Nephron progenitor cell (in vitro differentiated cells): ENCODE measurements at regions not wholly inside any gene's neighbourhood (a gene's known extent, or its start where the extent isn't known, plus 50 kb on each side); places are given as distances from the start of the nearest gene placed in this dataset.

ENCODE experiments used
- DNase-seq: peaks from one replicate; pipeline ENCODE4 v3.0.0; 2021
- H3K27ac Mint-ChIP-seq: 2 replicates; pipeline ENCODE4 v1.8.0; 2021; ENCODE audit warnings: mild to moderate bottlenecking, moderate library complexity, mixed read lengths
- H3K27me3 Mint-ChIP-seq: 2 replicates; pipeline ENCODE4 v1.8.0; 2021; ENCODE audit warnings: mild to moderate bottlenecking, low read depth, mixed read lengths; ENCODE audit not compliant: poor library complexity
- H3K36me3 Mint-ChIP-seq: 2 replicates; pipeline ENCODE4 v1.8.0; 2021; ENCODE audit warnings: low read depth, mixed read lengths
- H3K4me1 Mint-ChIP-seq: 2 replicates; pipeline ENCODE4 v1.8.0; 2021; ENCODE audit warnings: mixed read lengths
- H3K4me3 Mint-ChIP-seq: 2 replicates; pipeline ENCODE4 v1.8.0; 2021; ENCODE audit warnings: mild to moderate bottlenecking, moderate library complexity, mixed read lengths
- H3K9me3 Mint-ChIP-seq: 2 replicates; pipeline ENCODE4 v1.8.0; 2021; ENCODE audit warnings: mild to moderate bottlenecking, moderate library complexity, mixed read lengths
- CTCF ChIP-seq: fragments of 200-600 bp; sonication (generic); IDR thresholded peaks from 2 replicates; pipeline ENCODE4 v1.5.0; 2021; ENCODE audit warnings: antibody characterized with exemption

DNA sequence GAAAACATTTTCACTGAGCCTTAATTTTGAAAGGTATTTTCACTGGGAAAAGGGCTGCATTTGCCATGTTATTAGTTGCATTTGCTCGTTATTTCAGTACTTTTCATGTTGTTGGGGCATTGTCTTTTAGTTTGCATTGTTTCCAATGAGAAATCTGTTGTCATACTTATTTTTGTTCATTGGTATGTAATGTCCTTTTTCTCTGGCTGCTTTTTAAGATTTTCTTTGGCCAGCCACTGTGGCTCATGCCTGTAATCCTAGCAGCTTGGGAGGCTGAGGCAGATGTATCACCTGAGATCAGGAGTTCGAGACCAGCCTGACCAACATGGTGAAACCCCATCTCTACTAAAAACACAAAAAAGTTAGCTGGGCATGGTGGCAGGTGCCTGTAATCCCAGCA, 379.9 kb downstream of the SAMD5 start:
- H3K36me3 Mint-ChIP-seq: no peaks in the 10 kb centered on the region
- H3K4me1 Mint-ChIP-seq: no peaks in the 10 kb centered on the region
- no peak overlapping the region for H3K27ac Mint-ChIP-seq
- peaks cover 4% of the 10 kb centered on the region for H3K27me3 Mint-ChIP-seq
- peaks cover 5% of the 10 kb centered on the region for H3K9me3 Mint-ChIP-seq
- no peak for TF ChIP-seq CTCF
- no peak for DNase-seq
- H3K4me3 Mint-ChIP-seq: no peak overlapping the region

GRCh38 chr6:147891671-147892070, 383.2 kb downstream of the SAMD5 start:
- TF ChIP-seq CTCF: no peak
- Mint-ChIP-seq H3K4me1 (no peaks in the 10 kb centered on the region), H3K4me3 (no peak overlapping the region), H3K9me3 (peaks cover 5% of the 10 kb centered on the region), H3K27ac (no peak overlapping the region), H3K27me3 (peaks cover 7% of the 10 kb centered on the region), H3K36me3 (no peaks in the 10 kb centered on the region)
- no peak for DNase-seq

DNA sequence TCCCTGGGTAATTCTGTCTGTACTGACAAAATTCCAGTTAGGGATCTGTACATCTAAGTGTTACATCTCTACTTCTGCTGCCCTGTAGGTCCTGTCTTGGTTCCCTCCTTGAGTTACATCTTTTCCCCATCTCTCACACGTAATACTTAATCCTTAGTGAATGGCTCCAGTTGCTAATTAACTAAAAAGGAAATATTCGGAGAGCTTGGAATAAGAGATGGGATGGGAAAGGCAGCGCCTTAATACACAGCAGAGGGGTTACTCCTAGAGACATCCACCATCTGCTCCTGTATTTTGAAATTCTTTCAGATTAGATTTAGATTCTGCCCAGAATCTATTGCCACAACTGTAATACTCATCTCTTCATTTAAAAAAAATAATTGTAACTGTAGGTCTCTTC, 384.0 kb downstream of the SAMD5 start:
- Mint-ChIP-seq H3K27ac (no peak overlapping the region), H3K4me1 (no peaks in the 10 kb centered on the region), H3K4me3 (no peak overlapping the region), H3K9me3 (peaks cover 5% of the 10 kb centered on the region), H3K36me3 (no peaks in the 10 kb centered on the region), H3K27me3 (peaks cover 3% of the 10 kb centered on the region)
- DNase-seq: no peak
- TF ChIP-seq CTCF: no peak

- Mint-ChIP-seq H3K27me3 (peaks cover 3% of the 10 kb centered on the region), H3K27ac (no peak overlapping the region), H3K36me3 (no peaks in the 10 kb centered on the region), H3K9me3 (no peaks in the 10 kb centered on the region), H3K4me3 (no peak overlapping the region), H3K4me1 (no peaks in the 10 kb centered on the region)
- no peak for TF ChIP-seq CTCF
- no peak for DNase-seq
These were observed 386.8 kb downstream of the SAMD5 start for GRCh38 chr6:147895272-147895671.

DNA sequence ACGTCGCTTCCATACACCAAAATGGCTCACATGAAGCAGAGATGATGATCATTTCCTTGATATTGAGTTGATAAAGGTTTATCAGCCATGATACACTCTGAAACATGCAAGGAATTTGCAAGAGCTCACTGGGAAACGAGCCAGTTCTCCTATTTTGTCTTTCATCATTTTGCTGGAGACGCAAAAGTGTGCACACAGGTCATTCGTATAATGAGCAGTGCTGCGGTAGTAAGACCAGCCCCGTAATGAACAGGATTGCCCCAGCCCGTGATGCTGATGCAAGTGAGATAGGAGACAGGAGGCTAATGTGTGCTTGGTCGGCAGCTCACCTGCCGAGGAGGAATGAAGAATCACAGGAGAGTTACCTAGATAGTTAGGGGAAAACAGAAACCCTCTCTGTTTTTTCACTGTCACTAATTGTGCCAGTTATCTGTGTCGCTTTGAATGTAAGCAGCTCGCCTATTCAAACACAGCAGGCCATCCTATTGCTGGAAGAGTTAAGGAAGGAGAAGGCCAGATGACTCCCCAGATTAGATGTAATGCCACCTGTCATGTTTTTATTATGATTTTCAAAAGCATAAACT, 391.8 kb downstream of the SAMD5 start:
- Mint-ChIP-seq H3K4me3 (no peak overlapping the region), H3K36me3 (no peaks in the 10 kb centered on the region), H3K4me1 (peaks cover 1% of the 10 kb centered on the region), H3K27ac (no peak overlapping the region), H3K27me3 (peaks cover 3% of the 10 kb centered on the region), H3K9me3 (no peaks in the 10 kb centered on the region)
- no peak for DNase-seq
- no peak for TF ChIP-seq CTCF

- Mint-ChIP-seq H3K27ac (no peak overlapping the region), H3K9me3 (no peaks in the 10 kb centered on the region), H3K27me3 (no peaks in the 10 kb centered on the region), H3K4me3 (no peak overlapping the region), H3K4me1 (peaks cover 17% of the 10 kb centered on the region), H3K36me3 (no peaks in the 10 kb centered on the region)
- no peak for TF ChIP-seq CTCF
- no peak for DNase-seq
These were observed 394.8 kb downstream of the SAMD5 start for GRCh38 chr6:147903321-147903720.
